22Rv1 (cell line): ENCODE measurements at regions not wholly inside any gene's neighbourhood (a gene's known extent, or its start where the extent isn't known, plus 50 kb on each side); places are given as distances from the start of the nearest gene placed in this dataset.

Experiments used
- H3K27ac ChIP-seq: fragments of 450-650 bp; 2 replicates; pipeline ENCODE4 v1.5.1; 2017
- ZFX ChIP-seq: fragments of 450-650 bp; IDR thresholded peaks from 2 replicates; pipeline ENCODE4 v1.6.1; 2017; ENCODE audit warnings: antibody characterized with exemption, borderline replicate concordance
- TF ChIP-seq, protein P1 (sequence below): fragments of 450-650 bp; IDR thresholded peaks from 2 replicates; pipeline ENCODE4 v1.5.1; 2017; ENCODE audit warnings: mild to moderate bottlenecking

DNA sequence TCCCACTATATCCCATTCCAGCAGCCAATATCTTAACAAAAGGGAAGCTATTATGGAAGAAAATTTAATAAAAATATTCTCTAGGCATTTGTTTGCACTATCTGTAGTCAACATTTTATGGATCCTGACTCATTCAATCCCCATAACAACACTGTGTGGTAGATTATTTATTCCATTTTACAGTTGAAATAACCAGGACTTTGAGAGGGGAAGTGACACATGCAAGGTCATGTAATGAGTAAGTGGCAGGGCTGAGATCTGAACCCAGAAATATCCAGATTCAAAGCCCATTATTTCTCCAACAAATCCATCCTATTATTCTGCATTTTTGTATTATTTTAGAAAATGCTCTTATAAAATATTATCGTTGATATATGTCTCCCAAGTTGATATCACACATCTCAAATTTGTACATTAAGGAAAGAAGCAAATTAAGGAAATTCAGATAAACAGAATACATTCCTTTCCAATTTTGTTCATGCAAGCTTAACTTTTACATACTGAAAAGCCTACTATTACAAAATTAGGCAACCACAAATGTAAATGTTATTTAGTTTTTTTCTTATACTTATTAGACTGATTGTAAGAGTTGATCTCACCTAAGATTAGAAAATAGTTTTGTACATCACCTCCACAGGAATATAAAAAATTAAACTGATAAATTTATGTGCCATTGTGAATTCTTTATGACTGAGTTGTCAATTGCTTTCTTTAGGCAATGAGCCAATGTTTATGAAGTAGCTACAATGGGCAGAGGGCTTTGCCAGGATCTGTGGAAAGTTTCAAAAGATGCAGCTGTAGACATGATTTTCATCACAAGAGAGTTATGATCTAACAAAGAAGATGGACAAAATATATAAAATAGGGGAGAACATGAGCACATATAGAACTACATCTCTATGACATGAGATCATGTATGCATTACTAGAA, 55.1 kb upstream of the E2F7 start:
- TF ChIP-seq, protein P1, sequence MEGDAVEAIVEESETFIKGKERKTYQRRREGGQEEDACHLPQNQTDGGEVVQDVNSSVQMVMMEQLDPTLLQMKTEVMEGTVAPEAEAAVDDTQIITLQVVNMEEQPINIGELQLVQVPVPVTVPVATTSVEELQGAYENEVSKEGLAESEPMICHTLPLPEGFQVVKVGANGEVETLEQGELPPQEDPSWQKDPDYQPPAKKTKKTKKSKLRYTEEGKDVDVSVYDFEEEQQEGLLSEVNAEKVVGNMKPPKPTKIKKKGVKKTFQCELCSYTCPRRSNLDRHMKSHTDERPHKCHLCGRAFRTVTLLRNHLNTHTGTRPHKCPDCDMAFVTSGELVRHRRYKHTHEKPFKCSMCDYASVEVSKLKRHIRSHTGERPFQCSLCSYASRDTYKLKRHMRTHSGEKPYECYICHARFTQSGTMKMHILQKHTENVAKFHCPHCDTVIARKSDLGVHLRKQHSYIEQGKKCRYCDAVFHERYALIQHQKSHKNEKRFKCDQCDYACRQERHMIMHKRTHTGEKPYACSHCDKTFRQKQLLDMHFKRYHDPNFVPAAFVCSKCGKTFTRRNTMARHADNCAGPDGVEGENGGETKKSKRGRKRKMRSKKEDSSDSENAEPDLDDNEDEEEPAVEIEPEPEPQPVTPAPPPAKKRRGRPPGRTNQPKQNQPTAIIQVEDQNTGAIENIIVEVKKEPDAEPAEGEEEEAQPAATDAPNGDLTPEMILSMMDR: no peak
- TF ChIP-seq ZFX: no peak
- no peak overlapping the region for H3K27ac ChIP-seq

DNA sequence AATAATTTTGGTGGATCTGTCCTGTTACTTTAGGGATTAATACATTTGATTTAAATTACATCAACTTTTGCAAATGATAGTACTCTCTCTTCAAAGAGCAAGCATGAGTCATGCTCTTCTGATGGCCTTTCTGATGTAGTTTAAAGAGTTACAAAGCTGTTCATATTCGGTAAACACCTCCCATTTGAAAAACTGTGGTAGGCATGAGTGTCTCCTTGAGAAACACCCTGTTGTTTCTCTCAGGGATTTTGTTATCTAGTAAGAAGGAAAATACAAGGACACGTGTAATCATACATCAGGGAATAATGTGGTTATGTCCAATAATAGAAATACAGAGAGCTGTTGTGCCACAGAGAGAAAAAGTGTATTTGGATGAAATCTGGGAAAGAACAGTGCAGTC, 53.3 kb upstream of the E2F7 start:
- TF ChIP-seq ZFX: no peak
- TF ChIP-seq, protein P1: no peak
- H3K27ac ChIP-seq: no peak overlapping the region

DNA sequence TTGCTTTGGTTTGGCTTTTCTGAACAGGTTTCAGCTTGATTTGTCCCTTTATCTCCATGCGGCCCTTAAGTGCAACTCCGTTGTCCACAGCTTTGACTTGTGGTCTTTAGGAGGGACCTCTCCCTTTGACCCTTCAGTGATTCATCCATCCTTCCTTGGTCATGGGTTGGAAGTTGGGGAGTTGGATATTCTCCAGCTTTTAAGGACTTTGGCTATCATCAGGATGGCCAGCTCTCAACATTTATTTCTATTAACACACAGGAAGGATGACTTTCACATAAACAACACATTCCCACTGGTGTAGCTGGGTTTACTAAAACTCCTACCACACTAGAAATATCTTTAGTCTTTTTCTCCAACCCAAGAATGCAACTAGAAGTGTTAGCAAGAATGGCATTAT, 50.9 kb upstream of the E2F7 start:
- TF ChIP-seq ZFX: no peak
- TF ChIP-seq, protein P1: no peak
- no peak overlapping the region for H3K27ac ChIP-seq

DNA sequence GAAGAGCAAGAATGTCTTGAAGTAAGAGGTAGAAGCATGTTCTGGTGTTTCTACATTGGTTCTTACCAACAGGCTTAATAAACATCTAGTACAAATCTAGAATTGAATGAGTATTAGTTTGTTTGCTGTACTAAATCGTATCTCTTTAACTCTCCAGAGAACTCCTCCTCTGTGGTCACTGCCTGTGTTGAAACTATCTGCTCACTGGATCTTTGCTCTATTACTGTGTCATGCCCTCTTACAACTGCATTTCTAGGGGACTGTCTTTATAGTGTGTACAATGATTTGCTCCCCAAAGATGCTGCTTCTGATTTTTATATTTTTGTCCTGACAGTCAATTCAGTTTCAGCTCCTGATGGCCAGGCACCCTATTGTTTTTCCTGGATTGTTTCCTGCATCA, 50.1 kb upstream of the E2F7 start:
- no peak overlapping the region for H3K27ac ChIP-seq
- TF ChIP-seq, protein P1: no peak
- TF ChIP-seq ZFX: no peak
